ENCODE measurements at regions not wholly inside any gene's neighbourhood (a gene's known extent, or its start where the extent isn't known, plus 50 kb on each side); places are given as distances from the start of the nearest gene placed in this dataset.

- DNase-seq: no peak
Observed at GRCh38 chr15:69825941-69826818, 271.5 kb downstream of the TLE3 start.

DNA sequence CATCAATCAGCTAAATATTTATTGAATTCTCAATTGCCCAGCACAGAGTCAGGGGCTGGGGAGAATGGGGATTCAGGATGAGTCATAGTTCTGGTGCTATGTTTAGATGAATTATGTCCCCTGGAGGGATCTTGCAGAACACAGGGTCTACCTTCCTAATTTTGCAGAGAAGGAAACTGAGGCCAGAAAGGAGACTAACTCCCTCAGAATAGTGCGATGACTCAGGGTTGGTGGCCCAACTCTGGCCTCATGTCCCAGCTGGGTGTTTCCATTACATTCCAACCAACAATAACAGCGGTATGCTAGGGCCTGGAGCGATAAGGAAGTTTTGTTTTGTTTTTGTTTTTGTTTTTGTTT, 270.9 kb downstream of the TLE3 start:
- DNase-seq: no peak

DNA sequence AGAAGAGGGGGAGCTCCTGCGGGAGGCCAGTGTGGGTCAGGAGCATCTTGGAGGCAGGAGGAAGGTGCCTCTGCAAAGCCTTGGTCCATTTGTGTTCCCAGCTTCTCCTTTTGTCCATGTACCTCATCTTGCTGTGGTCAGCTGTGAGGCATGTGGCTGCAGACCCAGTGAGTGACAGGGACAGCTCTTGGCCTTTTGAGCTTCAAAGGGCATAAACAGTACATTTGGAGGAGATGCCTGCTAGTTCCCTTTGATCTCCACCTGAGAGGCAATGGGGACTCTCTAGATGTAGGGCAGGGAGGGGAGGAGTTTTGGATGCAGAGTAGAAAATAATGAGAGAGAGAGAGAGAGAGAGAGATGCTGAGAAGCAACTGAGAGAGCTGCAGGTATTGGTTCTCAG, 270.0 kb downstream of the TLE3 start:
- DNase-seq: no peak

- no peak for DNase-seq
Observed at GRCh38 chr15:69828181-69828828, 269.4 kb downstream of the TLE3 start.

DNA sequence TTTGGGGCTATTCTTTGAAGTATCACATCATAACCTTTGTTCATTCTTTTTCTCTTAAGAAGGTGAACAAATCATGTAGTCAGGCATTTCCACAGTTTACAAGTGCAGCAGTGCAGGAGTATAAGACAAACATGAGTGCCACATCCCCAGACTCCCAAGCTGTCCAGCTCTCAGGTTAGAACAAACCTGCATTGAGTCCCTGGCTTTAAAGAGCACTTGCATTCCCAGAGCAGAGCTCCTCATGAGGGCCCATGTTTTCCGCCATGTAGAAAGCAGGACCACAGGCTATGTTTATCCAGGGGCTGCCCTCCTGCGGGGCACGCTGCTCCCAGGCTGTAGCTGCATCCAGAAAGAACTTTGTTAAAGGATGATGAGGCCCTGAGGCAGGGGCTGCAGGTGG, 267.7 kb downstream of the TLE3 start:
- DNase-seq: no peak

DNA sequence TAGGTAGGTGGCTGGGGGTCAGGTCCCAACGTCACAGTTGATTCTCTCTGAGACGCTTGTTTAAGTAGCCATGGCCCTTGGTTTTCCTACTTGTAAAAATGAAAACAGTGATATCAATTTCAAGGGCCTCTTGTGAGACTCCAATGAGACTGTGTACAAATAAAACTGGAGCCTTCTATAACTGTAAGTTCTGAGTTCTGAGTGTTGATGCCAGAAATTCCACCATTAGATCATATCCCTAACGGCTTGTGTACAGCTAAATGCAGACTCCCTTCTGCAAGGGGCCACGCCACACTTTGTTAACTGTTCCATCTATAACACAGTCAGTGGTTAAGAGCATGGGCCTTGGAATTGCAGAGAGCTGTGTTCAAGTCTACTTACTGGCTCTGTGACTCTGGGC, 267.3 kb downstream of the TLE3 start:
- DNase-seq: no peak

DNA sequence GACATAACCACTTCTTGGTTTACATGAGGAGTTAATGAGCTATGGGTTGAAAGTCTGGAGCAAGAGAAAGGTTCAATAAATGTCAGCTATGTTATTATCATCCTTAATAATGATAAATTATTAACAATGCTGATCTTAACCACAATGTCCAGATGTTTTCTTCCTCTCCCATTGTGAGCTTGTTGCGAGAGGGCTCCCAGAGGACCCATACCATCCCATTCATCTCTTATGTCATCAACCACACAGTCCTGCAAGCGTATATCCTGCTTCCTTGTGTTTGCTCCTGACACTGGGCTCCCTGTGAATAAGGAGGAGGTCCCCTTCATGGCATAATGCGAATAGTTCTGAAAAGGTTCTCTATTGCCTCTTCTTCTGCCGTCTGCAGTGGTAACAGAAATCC, 266.8 kb downstream of the TLE3 start:
- DNase-seq: no peak

DNA sequence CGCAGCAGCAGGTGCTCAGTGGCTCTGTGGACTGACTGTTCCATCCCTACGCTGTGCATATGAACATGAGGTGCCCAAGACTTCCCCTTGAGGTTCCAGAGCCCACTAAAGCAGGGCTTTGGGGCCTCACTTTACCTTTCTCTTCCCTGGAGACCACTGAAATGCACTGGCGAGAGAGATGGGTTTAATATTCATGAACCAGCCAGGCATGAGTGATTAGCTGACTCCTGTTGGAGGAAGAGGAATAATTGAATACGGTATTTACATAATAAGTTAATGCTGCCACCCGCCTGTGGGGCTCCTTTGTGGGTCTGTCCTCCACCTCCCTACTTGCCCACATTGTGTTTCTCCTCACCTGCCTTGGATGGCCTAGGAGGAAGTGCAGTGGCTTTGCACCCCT, 263.4 kb downstream of the TLE3 start:
- DNase-seq: no peak

GRCh38 chr15:69834761-69835160, 263.0 kb downstream of the TLE3 start:
- no peak for DNase-seq

- DNase-seq: no peak
Observed at GRCh38 chr15:69836048-69836447, 261.7 kb downstream of the TLE3 start.

GRCh38 chr15:69836526-69837230, 261.0 kb downstream of the TLE3 start:
- no peak for DNase-seq

- DNase-seq: no peak
Observed at GRCh38 chr15:69838338-69838737, 259.4 kb downstream of the TLE3 start.

GRCh38 chr15:69838994-69839393, 258.7 kb downstream of the TLE3 start:
- no peak for DNase-seq

GRCh38 chr15:69841113-69841828, 256.4 kb downstream of the TLE3 start:
- no peak for DNase-seq

DNA sequence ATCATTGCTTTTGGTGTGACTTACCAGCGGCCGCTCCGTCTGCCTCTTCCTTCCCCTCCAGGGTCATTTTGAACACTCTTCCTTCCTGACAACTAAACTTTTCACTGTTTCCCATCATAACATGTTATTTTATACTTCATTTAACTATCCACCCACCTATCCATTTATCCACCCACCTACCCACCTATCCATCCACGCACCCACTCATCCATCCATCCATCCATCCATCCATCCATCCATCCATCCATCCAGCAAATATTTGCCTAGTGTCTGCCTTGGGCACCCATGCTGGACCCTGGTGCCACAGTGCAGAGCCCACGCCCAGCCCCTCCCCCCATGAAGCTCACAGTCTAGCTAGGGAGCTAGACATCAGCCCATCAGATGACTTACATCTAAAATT, 254.9 kb downstream of the TLE3 start:
- DNase-seq: no peak

- DNase-seq: no peak
Observed at GRCh38 chr15:69843276-69843899, 254.3 kb downstream of the TLE3 start.

GRCh38 chr15:69843900-69844304, 253.8 kb downstream of the TLE3 start:
- no peak for DNase-seq

DNA sequence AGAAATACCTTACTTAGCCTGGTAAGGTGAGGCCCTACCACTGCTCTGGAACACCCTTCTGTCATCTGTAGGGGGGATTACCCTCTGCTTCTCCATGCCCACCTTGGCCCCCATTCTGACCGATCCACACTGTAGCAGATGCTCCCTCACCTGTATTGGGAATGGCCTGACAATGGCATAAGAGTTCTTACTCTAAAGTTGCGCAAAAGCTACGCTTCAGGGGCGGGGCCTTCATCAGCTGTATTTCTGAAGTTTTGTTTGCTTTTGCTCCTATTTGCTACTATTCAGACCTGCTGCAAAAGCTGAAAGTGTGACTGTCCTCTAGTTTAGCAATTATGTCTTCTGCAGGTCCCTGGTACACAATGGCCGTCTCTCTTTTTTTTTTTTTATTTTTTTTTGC, 252.6 kb downstream of the TLE3 start:
- DNase-seq: no peak

DNA sequence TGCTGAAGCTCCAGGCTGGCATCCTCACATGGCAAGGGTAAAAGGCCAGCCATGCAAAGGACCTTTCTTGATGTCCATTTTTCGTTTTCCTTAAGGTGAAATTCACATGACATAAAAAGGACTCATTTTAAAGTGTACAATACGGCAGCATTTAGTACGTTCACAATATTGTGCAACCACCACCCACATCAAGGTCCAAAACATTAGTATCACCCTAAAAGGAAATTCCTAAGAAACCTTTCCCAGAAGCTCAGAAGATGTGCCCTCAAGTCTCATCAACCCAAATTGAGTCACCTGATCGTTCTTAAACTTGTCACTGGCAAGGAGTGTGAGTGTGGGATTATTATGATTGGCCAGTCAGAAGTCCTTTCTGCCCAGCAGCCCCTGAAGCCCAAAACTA, 250.1 kb downstream of the TLE3 start:
- DNase-seq: no peak

- DNase-seq: no peak
Observed at GRCh38 chr15:69848096-69848495, 249.6 kb downstream of the TLE3 start.

DNA sequence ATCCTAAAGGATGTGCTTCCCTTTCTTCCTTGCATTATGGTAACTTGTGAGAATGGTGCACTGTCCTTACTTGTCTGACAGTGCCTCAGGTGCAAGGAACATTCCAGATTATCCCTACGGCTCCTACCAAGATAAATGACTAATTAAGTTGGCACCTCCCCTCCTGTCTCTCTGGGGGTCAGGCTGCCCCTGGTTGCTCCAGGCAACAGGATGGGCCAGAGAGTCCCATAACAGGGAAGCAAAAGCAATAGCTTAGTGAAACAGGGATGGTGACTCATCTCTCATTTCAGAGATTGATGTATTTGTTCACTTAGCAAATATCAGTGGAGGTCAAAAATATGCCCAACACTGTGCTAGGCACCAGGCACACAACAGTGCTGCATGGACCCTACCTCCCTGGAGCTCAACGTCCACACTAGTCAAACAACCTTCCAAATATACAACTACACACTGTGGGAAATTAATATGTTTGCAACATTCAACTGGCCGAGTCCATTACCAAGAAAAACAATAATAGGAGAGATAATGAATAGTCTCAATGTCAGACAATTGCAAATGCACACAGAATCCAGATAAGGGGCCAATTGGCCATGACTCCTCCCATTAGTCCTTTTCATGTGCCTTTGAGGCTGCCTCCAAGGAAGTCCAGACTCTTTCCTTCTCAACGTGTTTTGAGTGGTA, 249.0 kb downstream of the TLE3 start:
- no peak for DNase-seq

- no peak for DNase-seq
Observed at GRCh38 chr15:69849232-69849610, 248.5 kb downstream of the TLE3 start.
